Lung (tissue), 11 donors: ENCODE measurements at regions not wholly inside any gene's neighbourhood (a gene's known extent, or its start where the extent isn't known, plus 50 kb on each side); places are given as distances from the start of the nearest gene placed in this dataset.

Experiments
- ATAC-seq: fragments of 200-7000 bp; cut with Tn5 transposase; one replicate; pipeline ENCODE4 v1.9.1; 2020; ENCODE audit warnings: moderate number of reproducible peaks; ENCODE audit not compliant: insufficient read depth, low FRiP score
- DNase-seq, 3 donors: peaks; one replicate each; pipeline ENCODE4 v3.0.0-alpha.2; 2013 to 2017
- H3K27ac ChIP-seq, 2 donors: one replicate each; pipeline ENCODE4 v1.5.1; 2013; ENCODE audit warnings: mild to moderate bottlenecking in 2 of 2, moderate library complexity in 2 of 2, control low read depth in 1 of 2, inconsistent platforms in 1 of 2, low read depth in 1 of 2, low read length in 1 of 2
- H3K27me3 ChIP-seq, 3 donors: one replicate each; pipeline ENCODE4 v1.5.1; 2013; ENCODE audit warnings: low read length in 2 of 3; ENCODE audit not compliant: control insufficient read depth in 3 of 3, insufficient read depth in 3 of 3
- H3K36me3 ChIP-seq, 4 donors: one replicate each; pipeline ENCODE4 v1.5.1; 2013; ENCODE audit warnings: low read length in 4 of 4, mild to moderate bottlenecking in 1 of 4, moderate library complexity in 1 of 4; ENCODE audit not compliant: control insufficient read depth in 4 of 4, insufficient read depth in 4 of 4
- H3K4me1 ChIP-seq, 5 donors: one replicate each; pipeline ENCODE4 v1.5.1; 2013; ENCODE audit warnings: low read length in 5 of 5, mild to moderate bottlenecking in 2 of 5, moderate library complexity in 1 of 5; ENCODE audit not compliant: control insufficient read depth in 5 of 5, insufficient read depth in 5 of 5
- H3K4me3 ChIP-seq: one replicate; pipeline ENCODE4 v1.5.1; 2013; ENCODE audit warnings: mild to moderate bottlenecking, control low read depth, moderate library complexity
- H3K9ac ChIP-seq, 2 donors: one replicate each; pipeline ENCODE4 v1.5.1; 2013; ENCODE audit warnings: low read length in 2 of 2, control low read depth in 1 of 2; ENCODE audit not compliant: insufficient read depth in 1 of 2
- H3K9me3 ChIP-seq, 4 donors: one replicate each; pipeline ENCODE4 v1.5.1; 2013; ENCODE audit warnings: low read length in 3 of 4, mild to moderate bottlenecking in 1 of 4, moderate library complexity in 1 of 4; ENCODE audit not compliant: control insufficient read depth in 4 of 4, insufficient read depth in 3 of 4
- CTCF ChIP-seq: IDR thresholded peaks from 2 replicates; pipeline ENCODE4 v1.5.1; 2012; ENCODE audit warnings: mild to moderate bottlenecking; ENCODE audit errors: control extremely low read depth, extremely low read depth
- WGBS, 2 donors: extraction: QIAGEN DNeasy Blood & Tissue Kit; methylation state at CpG; one replicate each; pipeline ENCODE4 v1.1.7; 2013; 5-methylcytosine and 5-hydroxymethylcytosine counted together
- donor health status: control.
- donor health status: control.
- donor health status: Bipolar disorder and iron deficiency.
- donor health status: healthy.
- donor health status: DM: yes; HTN: yes; CAD: no.

- Histone ChIP-seq H3K4me1 (no peaks in the 10 kb centered on the region), H3K27me3 (peaks cover 0 to under 1% (median 0%) of the 10 kb centered on the region in 3 donors), H3K9me3 (peaks cover 0 to 2% (median 0%) of the 10 kb centered on the region in 4 donors), H3K36me3 (no peaks in the 10 kb centered on the region), H3K9ac (no peak overlapping the region), H3K4me3 (no peak overlapping the region), H3K27ac (no peak overlapping the region)
- DNase-seq (no peak), ATAC-seq (no peak)
- no peak for TF ChIP-seq CTCF
- WGBS, 2 donors, result 66 to 74% methylated on average over 11 of the region's 11 CpGs
Measured at GRCh38 chr2:15788455-15788829, 151.9 kb upstream of the MYCN start.

DNA sequence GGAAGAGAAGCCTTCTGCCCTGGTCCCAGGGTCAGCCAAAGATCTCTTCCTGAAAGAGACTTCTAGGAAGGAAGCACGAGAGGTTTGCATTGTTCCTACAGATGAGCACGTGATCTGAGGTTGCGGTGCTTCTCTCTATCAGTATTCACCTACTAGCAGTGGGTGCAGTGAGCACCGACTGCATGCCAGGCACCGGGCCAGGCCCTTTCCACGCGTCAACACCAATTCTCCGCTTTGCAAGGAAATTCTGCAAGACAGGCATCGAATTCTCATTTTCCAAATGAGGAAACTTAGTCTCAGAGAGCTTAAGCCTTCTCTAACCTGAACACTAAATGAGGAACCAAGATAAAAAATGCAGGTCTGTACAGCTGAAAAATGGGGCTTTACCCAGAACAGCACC, 151.5 kb upstream of the MYCN start:
- DNase-seq (no peak), ATAC-seq (no peak)
- Histone ChIP-seq H3K27ac (no peak overlapping the region), H3K4me1 (no peaks in the 10 kb centered on the region), H3K9me3 (peaks cover 0 to 2% (median 0%) of the 10 kb centered on the region in 4 donors), H3K36me3 (no peaks in the 10 kb centered on the region), H3K4me3 (no peak overlapping the region), H3K9ac (no peak overlapping the region), H3K27me3 (no peaks in the 10 kb centered on the region)
- no peak for TF ChIP-seq CTCF
- 52 to 58% methylated on average over 9 of the region's 9 CpGs for WGBS, 2 donors

GRCh38 chr2:15789381-15790062, 150.8 kb upstream of the MYCN start:
- no peaks in the 10 kb centered on the region for H3K27me3 ChIP-seq
- H3K9me3 ChIP-seq, result peaks cover 0 to 2% (median 0%) of the 10 kb centered on the region in 4 donors
- DNase-seq, result no peak
- ATAC-seq, result no peak
- H3K9ac ChIP-seq, result no peak overlapping the region
- no peak overlapping the region for H3K27ac ChIP-seq
- TF ChIP-seq CTCF, result no peak
- no peaks in the 10 kb centered on the region for H3K4me1 ChIP-seq
- WGBS, 2 donors, result 83 to 91% methylated on average over 11 of the region's 11 CpGs
- no peaks in the 10 kb centered on the region for H3K36me3 ChIP-seq
- no peak overlapping the region for H3K4me3 ChIP-seq

DNA sequence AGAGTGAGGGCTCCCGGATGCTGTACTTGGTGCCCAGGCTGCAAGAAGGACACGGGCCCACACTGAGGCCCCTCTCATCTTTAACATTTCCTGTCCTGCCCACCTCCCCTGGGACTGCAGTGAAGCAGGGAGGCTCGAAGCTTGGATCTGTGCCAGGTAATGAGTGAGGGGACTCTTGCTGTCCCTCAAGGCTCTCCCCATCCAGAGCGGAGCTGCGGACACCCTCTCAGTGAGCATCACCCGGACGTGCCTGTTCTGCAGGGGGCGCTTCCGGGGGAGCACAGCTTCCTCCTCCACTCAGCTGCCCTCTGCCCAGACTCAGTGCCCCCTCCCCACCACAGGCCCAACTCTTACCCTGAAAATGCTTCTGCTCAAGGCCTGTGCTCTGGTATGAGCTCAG, 150.0 kb upstream of the MYCN start:
- ATAC-seq, result no peak

More for the DNA sequence above, 150.0 kb upstream of the MYCN start:
- 85% methylated on average over 9 of the region's 9 CpGs for WGBS, 2 donors
- Histone ChIP-seq H3K4me3 (no peak overlapping the region), H3K27ac (no peak overlapping the region), H3K9ac (no peak overlapping the region), H3K27me3 (no peaks in the 10 kb centered on the region), H3K4me1 (peaks cover 0 to 7% (median 4%) of the 10 kb centered on the region in 5 donors), H3K9me3 (peaks cover 0 to 2% (median 0%) of the 10 kb centered on the region in 4 donors), H3K36me3 (no peaks in the 10 kb centered on the region)
- TF ChIP-seq CTCF, result no peak
- DNase-seq, result no peak
